ENCODE measurements at regions not wholly inside any gene's neighbourhood (a gene's known extent, or its start where the extent isn't known, plus 50 kb on each side); places are given as distances from the start of the nearest gene placed in this dataset.

DNA sequence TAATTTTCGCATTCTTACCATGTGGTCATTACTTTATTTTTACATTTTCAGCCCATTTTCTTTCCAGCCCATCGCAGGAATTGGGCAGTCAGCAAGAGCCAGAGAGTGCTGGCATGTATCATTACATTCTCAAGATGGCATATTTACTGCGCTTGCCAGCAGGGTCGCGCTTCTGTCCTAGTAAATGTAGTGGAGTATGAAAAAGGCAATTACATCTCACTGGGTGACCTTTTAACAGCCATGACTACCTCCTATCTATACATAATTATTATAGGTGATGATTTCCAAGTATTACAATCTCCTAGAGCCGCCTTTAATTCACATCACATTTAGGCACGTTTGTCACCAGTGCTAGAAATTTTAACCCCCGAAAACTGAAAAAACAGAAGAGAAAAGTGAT, 433.7 kb upstream of the MGMT start:
- Histone ChIP-seq H3K4me3 (ENCODE audit: low read length) (no peak overlapping the region), H3K9me3 (ENCODE audit: control insufficient read depth, low read length) (no peaks in the 10 kb centered on the region), H3K27me3 (ENCODE audit: control insufficient read depth, insufficient read depth) (no peaks in the 10 kb centered on the region), H3K27ac (ENCODE audit: low read length) (no peak overlapping the region), H3K4me1 (ENCODE audit: control insufficient read depth, insufficient read depth, low read length) (no peaks in the 10 kb centered on the region)
- WGBS, result 85% methylated on average over 8 of the region's 8 CpGs
- no peak for DNase-seq
- no peak for ATAC-seq
- intact Hi-C loops (cut with DNase I), result loop anchor here (5.0 to 10.0 kb wide), 3 partner anchors 301 to 941 kb away; no protein-coding TSS in a partner anchor

DNA sequence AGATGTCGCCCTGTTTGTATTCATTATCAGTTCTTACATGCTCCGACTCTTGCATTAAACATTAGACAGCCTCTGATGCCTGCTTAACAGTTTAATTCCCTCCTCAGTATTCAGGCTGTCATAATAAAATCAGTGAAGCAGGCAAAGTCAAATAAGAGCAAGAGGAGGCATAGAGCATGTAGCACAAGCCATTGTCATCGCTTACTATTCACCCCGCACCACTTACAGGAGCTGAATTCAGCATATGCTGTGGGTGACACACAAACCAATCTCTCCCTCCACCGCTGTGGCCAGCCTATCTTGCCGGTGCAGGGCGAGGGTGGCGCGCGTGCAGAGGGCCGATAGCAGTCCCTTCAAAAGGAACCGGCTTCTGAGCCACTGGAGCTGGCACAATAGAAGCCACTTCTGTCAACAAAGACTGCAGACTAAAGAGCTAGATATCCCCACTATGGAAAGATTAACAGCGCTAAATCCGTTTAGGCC, 433.2 kb upstream of the MGMT start:
- H3K4me3 ChIP-seq (ENCODE audit: low read length), result no peak overlapping the region
- H3K4me1 ChIP-seq (ENCODE audit: control insufficient read depth, insufficient read depth, low read length), result no peaks in the 10 kb centered on the region
- intact Hi-C loops (cut with DNase I), result loop anchor here (5.0 to 10.0 kb wide), 3 partner anchors 301 to 941 kb away; no protein-coding TSS in a partner anchor
- H3K27me3 ChIP-seq (ENCODE audit: control insufficient read depth, insufficient read depth), result no peaks in the 10 kb centered on the region
- no peak overlapping the region for H3K27ac ChIP-seq (ENCODE audit: low read length)
- 81% methylated on average over 14 of the region's 14 CpGs for WGBS
- ATAC-seq (peak; percentile 18 to 39), DNase-seq (no peak)
- H3K9me3 ChIP-seq (ENCODE audit: control insufficient read depth, low read length), result no peaks in the 10 kb centered on the region

DNA sequence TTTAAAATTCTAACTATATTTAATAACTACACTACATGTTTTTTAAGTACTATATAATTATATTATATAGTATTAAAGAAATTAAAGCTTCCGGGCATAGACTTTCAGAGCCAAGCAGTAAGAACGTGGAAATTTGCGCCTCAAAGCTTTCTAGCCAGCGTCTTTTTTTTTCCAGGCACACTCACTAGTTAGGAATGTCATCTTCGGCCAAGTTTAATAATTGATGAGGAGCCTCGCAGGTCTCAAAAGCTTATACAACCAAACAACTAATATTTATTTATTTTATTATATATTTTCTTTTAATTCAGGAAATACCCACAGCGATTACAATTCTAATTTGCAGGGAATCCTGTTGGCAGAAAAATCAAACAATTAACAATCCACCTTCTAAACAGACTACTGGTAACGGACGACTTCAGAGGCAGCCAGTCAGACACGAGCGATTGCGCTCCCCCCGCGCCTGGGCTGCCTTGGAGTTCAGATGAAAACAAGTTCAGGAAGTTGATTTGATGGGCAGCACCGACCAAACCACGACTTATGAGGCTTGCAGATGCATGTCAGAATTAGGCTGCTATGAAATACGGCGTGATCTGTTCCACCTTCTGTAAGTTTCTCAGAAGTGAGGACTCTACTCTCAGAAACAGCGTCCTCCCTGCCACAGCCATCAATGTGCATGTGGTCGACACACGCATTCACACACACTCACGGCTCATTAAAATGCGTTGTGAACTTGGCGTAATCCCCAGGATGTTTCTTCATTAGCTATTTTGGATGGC, 431.8 kb upstream of the MGMT start:
- WGBS, result 54% methylated on average over 24 of the region's 24 CpGs
- intact Hi-C loops (cut with DNase I), result loop anchor here in 3 of 4 donors (10.0 kb wide), 2 partner anchors 300 to 940 kb away; no protein-coding TSS in a partner anchor

DNA sequence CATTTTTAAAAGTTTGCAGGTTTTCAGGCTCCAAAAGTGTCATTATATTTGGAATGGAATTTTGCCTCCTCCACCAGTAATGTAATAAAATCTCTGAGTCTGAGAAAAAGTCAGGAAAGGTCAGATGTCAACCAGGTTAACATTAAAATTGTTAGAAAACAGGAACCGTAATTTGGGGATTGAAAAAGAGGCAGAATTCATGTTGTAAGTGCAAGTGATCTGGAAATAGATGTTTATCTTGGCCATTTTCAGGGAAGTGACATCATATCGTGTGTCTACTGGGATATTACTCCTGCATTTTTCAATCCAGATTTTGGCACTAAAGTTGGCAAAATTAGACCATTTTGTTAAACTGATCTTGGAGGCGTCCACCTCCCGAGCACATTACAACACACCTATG, 428.5 kb upstream of the MGMT start:
- no peak for DNase-seq
- no peaks in the 10 kb centered on the region for H3K9me3 ChIP-seq (ENCODE audit: control insufficient read depth, low read length)
- no peaks in the 10 kb centered on the region for H3K27me3 ChIP-seq (ENCODE audit: control insufficient read depth, insufficient read depth)
- H3K4me1 ChIP-seq (ENCODE audit: control insufficient read depth, insufficient read depth, low read length), result no peaks in the 10 kb centered on the region
- intact Hi-C loops (cut with DNase I), result loop anchor here in 3 of 4 donors (10.0 kb wide), 2 partner anchors 296 to 936 kb away; no protein-coding TSS in a partner anchor
- no peak for ATAC-seq
- H3K27ac ChIP-seq (ENCODE audit: low read length), result no peak overlapping the region
- WGBS, result 45% methylated on average over 4 of the region's 4 CpGs
- H3K4me3 ChIP-seq (ENCODE audit: low read length), result no peak overlapping the region

More for the DNA sequence above, 431.8 kb upstream of the MGMT start:
- ATAC-seq (no peak), DNase-seq (no peak)
- Histone ChIP-seq H3K4me3 (ENCODE audit: low read length) (no peak overlapping the region), H3K27me3 (ENCODE audit: control insufficient read depth, insufficient read depth) (no peaks in the 10 kb centered on the region), H3K27ac (ENCODE audit: low read length) (no peak overlapping the region), H3K9me3 (ENCODE audit: control insufficient read depth, low read length) (no peaks in the 10 kb centered on the region), H3K4me1 (ENCODE audit: control insufficient read depth, insufficient read depth, low read length) (no peaks in the 10 kb centered on the region)

- H3K27ac ChIP-seq (ENCODE audit: low read length), result no peak overlapping the region
- intact Hi-C loops (cut with DNase I), result loop anchor here (10.0 kb wide), 2 partner anchors 295 to 935 kb away; no protein-coding TSS in a partner anchor
- H3K4me1 ChIP-seq (ENCODE audit: control insufficient read depth, insufficient read depth, low read length), result no peaks in the 10 kb centered on the region
- no peak for DNase-seq
- ATAC-seq, result no peak
- no peaks in the 10 kb centered on the region for H3K27me3 ChIP-seq (ENCODE audit: control insufficient read depth, insufficient read depth)
- H3K4me3 ChIP-seq (ENCODE audit: low read length), result no peak overlapping the region
- WGBS, result 69% methylated on average over 15 of the region's 15 CpGs
- H3K9me3 ChIP-seq (ENCODE audit: control insufficient read depth, low read length), result no peaks in the 10 kb centered on the region
Observed at GRCh38 chr10:129039406-129040370, 427.4 kb upstream of the MGMT start.

DNA sequence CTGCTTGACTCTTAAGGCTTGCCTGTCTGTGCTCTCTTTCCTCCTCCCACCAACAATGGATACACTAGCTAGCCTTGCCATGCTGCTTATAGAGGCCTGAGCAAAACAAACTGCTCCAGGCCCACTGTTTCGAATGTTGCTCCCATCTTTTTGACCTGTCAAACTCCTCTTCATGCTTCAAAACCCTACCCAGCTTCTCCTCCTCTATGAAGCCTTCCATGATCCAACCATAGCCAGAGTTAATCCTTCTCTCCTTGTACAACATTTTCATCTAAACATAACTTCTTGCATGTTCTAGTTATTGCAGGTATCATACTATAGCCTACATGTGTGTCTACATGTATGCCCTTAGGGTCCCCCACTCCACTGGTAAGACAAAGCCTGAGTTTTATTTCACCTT, 426.7 kb upstream of the MGMT start:
- no peaks in the 10 kb centered on the region for H3K4me1 ChIP-seq (ENCODE audit: control insufficient read depth, insufficient read depth, low read length)
- no peak for DNase-seq
- H3K27ac ChIP-seq (ENCODE audit: low read length), result no peak overlapping the region
- intact Hi-C loops (cut with DNase I), result loop anchor here in 1 of 4 donors (10.0 kb wide), 1 partner anchor 294 kb away; no protein-coding TSS in a partner anchor
- ATAC-seq, result no peak
- WGBS, result 87% methylated on average over 1 of the region's 1 CpG
- no peak overlapping the region for H3K4me3 ChIP-seq (ENCODE audit: low read length)
- H3K27me3 ChIP-seq (ENCODE audit: control insufficient read depth, insufficient read depth), result no peaks in the 10 kb centered on the region
- H3K9me3 ChIP-seq (ENCODE audit: control insufficient read depth, low read length), result no peaks in the 10 kb centered on the region

DNA sequence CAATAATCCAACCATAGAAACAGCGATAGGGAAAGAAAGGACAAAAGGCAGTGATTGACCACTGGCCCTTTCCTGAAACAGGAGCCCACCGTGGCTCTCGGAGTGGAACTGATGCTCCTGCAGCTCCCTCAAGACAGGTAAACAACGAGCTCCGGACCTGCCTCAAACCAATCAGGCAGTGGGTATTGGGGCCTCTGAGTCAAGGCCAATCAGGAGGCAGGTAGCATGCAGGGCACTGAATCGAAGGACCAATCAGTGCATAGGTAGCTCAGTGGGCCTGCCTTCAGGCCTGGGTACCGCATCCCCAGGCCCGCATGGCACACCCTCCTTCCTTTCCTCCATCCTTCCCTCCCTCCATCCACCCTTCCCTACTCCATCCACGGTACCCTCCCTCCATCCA, 425.1 kb upstream of the MGMT start:
- ATAC-seq (no peak), DNase-seq (no peak)
- intact Hi-C loops (cut with DNase I), result loop anchor here in 1 of 4 donors (10.0 kb wide), 1 partner anchor 293 kb away; no protein-coding TSS in a partner anchor
- H3K4me3 ChIP-seq (ENCODE audit: low read length), result no peak overlapping the region
- WGBS, result 93% methylated on average over 9 of the region's 9 CpGs
- no peaks in the 10 kb centered on the region for H3K9me3 ChIP-seq (ENCODE audit: control insufficient read depth, low read length)
- H3K27ac ChIP-seq (ENCODE audit: low read length), result no peak overlapping the region
- H3K27me3 ChIP-seq (ENCODE audit: control insufficient read depth, insufficient read depth), result no peaks in the 10 kb centered on the region
- no peaks in the 10 kb centered on the region for H3K4me1 ChIP-seq (ENCODE audit: control insufficient read depth, insufficient read depth, low read length)

- no peak for DNase-seq
- Histone ChIP-seq H3K9me3 (ENCODE audit: control insufficient read depth, low read length) (no peaks in the 10 kb centered on the region), H3K4me3 (ENCODE audit: low read length) (no peak overlapping the region), H3K27me3 (ENCODE audit: control insufficient read depth, insufficient read depth) (no peaks in the 10 kb centered on the region), H3K27ac (ENCODE audit: low read length) (no peak overlapping the region), H3K4me1 (ENCODE audit: control insufficient read depth, insufficient read depth, low read length) (no peaks in the 10 kb centered on the region)
- WGBS, result 50% methylated on average over 21 of the region's 21 CpGs
- intact Hi-C loops (cut with DNase I), result loop anchor here in 1 of 4 donors (10.0 kb wide), 1 partner anchor 292 kb away; no protein-coding TSS in a partner anchor
- ATAC-seq, result no peak
Observed at GRCh38 chr10:129042776-129043595, 424.1 kb upstream of the MGMT start.

DNA sequence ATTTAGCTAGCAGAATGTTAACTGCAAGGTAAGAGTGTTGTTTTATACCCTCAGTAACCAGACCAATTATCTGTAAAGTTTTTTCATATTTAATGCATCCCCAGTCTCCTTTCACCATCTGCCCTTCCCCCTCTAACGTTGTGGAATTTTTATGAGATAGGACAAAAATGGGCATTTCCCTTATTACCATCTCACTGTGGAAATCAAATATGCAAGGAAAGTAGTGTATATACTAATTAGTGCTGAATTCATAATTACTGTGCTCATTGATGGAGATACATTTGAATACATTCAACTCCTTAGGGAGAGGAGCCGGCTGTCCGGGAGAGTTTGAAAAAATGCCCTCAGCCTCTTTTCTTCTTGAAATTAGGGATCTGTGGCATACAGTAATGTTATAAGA, 423.4 kb upstream of the MGMT start:
- no peak overlapping the region for H3K4me3 ChIP-seq (ENCODE audit: low read length)
- H3K9me3 ChIP-seq (ENCODE audit: control insufficient read depth, low read length), result no peaks in the 10 kb centered on the region
- H3K27ac ChIP-seq (ENCODE audit: low read length), result no peak overlapping the region
- intact Hi-C loops (cut with DNase I), result loop anchor here in 1 of 4 donors (10.0 kb wide), 1 partner anchor 291 kb away; no protein-coding TSS in a partner anchor
- ATAC-seq (no peak), DNase-seq (no peak)
- H3K27me3 ChIP-seq (ENCODE audit: control insufficient read depth, insufficient read depth), result no peaks in the 10 kb centered on the region
- no peaks in the 10 kb centered on the region for H3K4me1 ChIP-seq (ENCODE audit: control insufficient read depth, insufficient read depth, low read length)
- 86% methylated on average over 3 of the region's 3 CpGs for WGBS

- H3K9me3 ChIP-seq (ENCODE audit: control insufficient read depth, low read length), result no peaks in the 10 kb centered on the region
- no peak overlapping the region for H3K4me3 ChIP-seq (ENCODE audit: low read length)
- no peak overlapping the region for H3K27ac ChIP-seq (ENCODE audit: low read length)
- no peaks in the 10 kb centered on the region for H3K27me3 ChIP-seq (ENCODE audit: control insufficient read depth, insufficient read depth)
- intact Hi-C loops (cut with DNase I), result loop anchor here in 1 of 4 donors (10.0 kb wide), 1 partner anchor 289 kb away; no protein-coding TSS in a partner anchor
- no peaks in the 10 kb centered on the region for H3K4me1 ChIP-seq (ENCODE audit: control insufficient read depth, insufficient read depth, low read length)
- 60% methylated on average over 17 of the region's 17 CpGs for WGBS
- DNase-seq (no peak), ATAC-seq (no peak)
Observed at GRCh38 chr10:129045599-129045998, 421.4 kb upstream of the MGMT start.
